Ovary (tissue), 3 donors: ENCODE measurements at regions not wholly inside any gene's neighbourhood (a gene's known extent, or its start where the extent isn't known, plus 50 kb on each side); places are given as distances from the start of the nearest gene placed in this dataset.

Experiments
- CTCF ChIP-seq, 3 donors: fragments of 450-650 bp in 2 of 3; fragments of 200-600 bp in 1 of 3; IDR thresholded peaks; one replicate each; pipeline versions ENCODE4 v1.5.1 to v1.8.0; 2016 to 2022; ENCODE audit warnings: antibody characterized with exemption in 3 of 3, mild to moderate bottlenecking in 1 of 3
- POLR2A ChIP-seq: fragments of 450-650 bp; IDR thresholded peaks from one replicate; pipeline ENCODE4 v1.6.1; 2017; ENCODE audit warnings: antibody characterized with exemption, mild to moderate bottlenecking, moderate library complexity
- donor health status: DM: no; HTN: no; CAD: no.

GRCh38 chr18:22601481-22601880 lies 183.8 kb upstream of the CTAGE1 start:
- no peak for TF ChIP-seq POLR2A
- no peak for TF ChIP-seq CTCF (IDR thresholded peaks at IDR 0.05)
